ENCODE measurements at regions not wholly inside any gene's neighbourhood (a gene's known extent, or its start where the extent isn't known, plus 50 kb on each side); places are given as distances from the start of the nearest gene placed in this dataset.

GRCh38 chr9:107169796-107170195 is 113.3 kb upstream of the RAD23B start:
- no peak for DNase-seq (ENCODE audit: low read depth)

- no peak for DNase-seq (ENCODE audit: low read depth)
Observed at GRCh38 chr9:107170801-107171200, 112.3 kb upstream of the RAD23B start.

- DNase-seq (ENCODE audit: low read depth) = peak; percentile 23
Observed at GRCh38 chr9:107172160-107172978, 110.7 kb upstream of the RAD23B start.

- no peak for DNase-seq (ENCODE audit: low read depth)
Observed at GRCh38 chr9:107172979-107173347, 110.1 kb upstream of the RAD23B start.

GRCh38 chr9:107173422-107174180 is 109.5 kb upstream of the RAD23B start:
- DNase-seq (ENCODE audit: low read depth) = no peak

- DNase-seq (ENCODE audit: low read depth) = no peak
Observed at GRCh38 chr9:107174441-107174840, 108.6 kb upstream of the RAD23B start.

- DNase-seq (ENCODE audit: low read depth) = no peak
Observed at GRCh38 chr9:107175041-107175440, 108.0 kb upstream of the RAD23B start.

- no peak for DNase-seq (ENCODE audit: low read depth)
Observed at GRCh38 chr9:107175816-107176435, 107.2 kb upstream of the RAD23B start.

GRCh38 chr9:107176436-107177151 is 106.5 kb upstream of the RAD23B start:
- DNase-seq (ENCODE audit: low read depth) = no peak

GRCh38 chr9:107177243-107177839 is 105.7 kb upstream of the RAD23B start:
- no peak for DNase-seq (ENCODE audit: low read depth)

GRCh38 chr9:107177857-107178256 is 105.2 kb upstream of the RAD23B start:
- no peak for DNase-seq (ENCODE audit: low read depth)

GRCh38 chr9:107178293-107178692 is 104.8 kb upstream of the RAD23B start:
- DNase-seq (ENCODE audit: low read depth) = no peak

GRCh38 chr9:107180206-107180605 is 102.9 kb upstream of the RAD23B start:
- DNase-seq (ENCODE audit: low read depth) = no peak

- no peak for DNase-seq (ENCODE audit: low read depth)
Observed at GRCh38 chr9:107183176-107183575, 99.9 kb upstream of the RAD23B start.

GRCh38 chr9:107188376-107188775 is 94.7 kb upstream of the RAD23B start:
- no peak for DNase-seq (ENCODE audit: low read depth)

GRCh38 chr9:107190061-107190935 is 92.8 kb upstream of the RAD23B start:
- no peak for DNase-seq (ENCODE audit: low read depth)

- DNase-seq (ENCODE audit: low read depth) = no peak
Observed at GRCh38 chr9:107190936-107191290, 92.2 kb upstream of the RAD23B start.

- no peak for DNase-seq (ENCODE audit: low read depth)
Observed at GRCh38 chr9:107193251-107193650, 89.8 kb upstream of the RAD23B start.

- DNase-seq (ENCODE audit: low read depth) = no peak
Observed at GRCh38 chr9:107198718-107199117, 84.4 kb upstream of the RAD23B start.

GRCh38 chr9:107208121-107208520 is 75.0 kb upstream of the RAD23B start:
- DNase-seq (ENCODE audit: low read depth) = no peak

GRCh38 chr9:107210775-107211174 is 72.3 kb upstream of the RAD23B start:
- DNase-seq (ENCODE audit: low read depth) = no peak

Measured in stimulated activated CD8-positive, alpha-beta memory T cell treated with anti-CD3 and anti-CD28 coated beads, Interleukin-12 subunit alpha, Interleukin-12 subunit beta, amount 100 ng/mL, for 1 hour (primary cell).